ENCODE measurements at regions not wholly inside any gene's neighbourhood (a gene's known extent, or its start where the extent isn't known, plus 50 kb on each side); places are given as distances from the start of the nearest gene placed in this dataset.

- CTCF ChIA-PET: no interaction called here
- dilution Hi-C loops (cut with HindIII; ENCODE audit: low sequenced_read_pairs, unreplicated experiment): no loop called here
Measured at GRCh38 chr11:80331694-80332093, 890.9 kb upstream of the TENM4 start.

More at GRCh38 chr11:80331694-80332093, 890.9 kb upstream of the TENM4 start:
- Histone ChIP-seq H3K9me1 (ENCODE audit: insufficient read depth, low read length) (no peaks in the 10 kb centered on the region), H3K4ac (ENCODE audit: low read depth, low read length) (no peak overlapping the region), H2BK20ac (ENCODE audit: low read depth, low read length) (no peak overlapping the region), H4K5ac (ENCODE audit: low read depth, low read length) (no peak overlapping the region), H3K18ac (ENCODE audit: low read depth, low read length) (no peak overlapping the region), H3K23ac (ENCODE audit: low read depth, low read length) (no peak overlapping the region), H3K4me1 (ENCODE audit: control insufficient read depth, insufficient read depth, low read length) (no peaks in the 10 kb centered on the region), H3K9ac (ENCODE audit: low read depth, low read length) (no peak overlapping the region), H3K27me3 (ENCODE audit: control insufficient read depth, insufficient read depth, low read length) (no peaks in the 10 kb centered on the region), H2BK5ac (ENCODE audit: low read depth, low read length, poor library complexity, severe bottlenecking) (no peak overlapping the region), H3K9me3 (ENCODE audit: control insufficient read depth, insufficient read depth, low read length) (no peaks in the 10 kb centered on the region), H3K79me1 (ENCODE audit: low read depth in 1 of 2, low read length in 2 of 2) (no peaks in the 10 kb centered on the region), H3K56ac (ENCODE audit: extremely low read depth, insufficient read depth, low read length) (no peak overlapping the region), H3K27ac (ENCODE audit: insufficient read depth, low read length) (no peak overlapping the region), H2AK5ac (ENCODE audit: low read depth, low read length) (no peak overlapping the region), H3K4me2 (ENCODE audit: low read depth, low read length) (no peak overlapping the region), H3K36me3 (ENCODE audit: control insufficient read depth, insufficient read depth, low read length) (no peaks in the 10 kb centered on the region), H4K8ac (ENCODE audit: low read depth in 2 of 2, low read length in 2 of 2) (no peak overlapping the region), H3K4me3 (ENCODE audit: insufficient read depth, low read depth, low read length) (no peak overlapping the region), H4K91ac (ENCODE audit: insufficient read depth, low read depth, low read length) (no peak overlapping the region), H3K14ac (replicated peaks; ENCODE audit: low read depth, low read length) (no peak overlapping the region), H2AFZ (replicated peaks; ENCODE audit: low read length, poor library complexity) (no peak overlapping the region), H2BK120ac (ENCODE audit: low read depth, low read length) (no peak overlapping the region), H2BK15ac (ENCODE audit: low read depth, low read length) (no peak overlapping the region), H4K20me1 (ENCODE audit: insufficient read depth, low read length) (no peaks in the 10 kb centered on the region), H2AK9ac (replicated peaks; ENCODE audit: low read depth, low read length, poor library complexity) (no peak overlapping the region)
- BruUV-seq (replicated peaks): no TSS peak
- POLR2A ChIA-PET (ENCODE audit: unreplicated experiment): no interaction called here
- DNase-seq: no peak
- intact Hi-C loops (cut with micrococcal nuclease) (no loop called here), in situ Hi-C loops (cut with MboI; ENCODE audit: low sequenced_read_pairs) (no loop called here)
- no peak for ATAC-seq (ENCODE audit: low read depth)
- TF ChIP-seq SMC3 (IDR thresholded peaks at IDR 0.05; ENCODE audit: low read depth, low read length) (no peak), RFX5 (IDR thresholded peaks at IDR 0.05; ENCODE audit: low read depth, low read length) (no peak), NFE2L2 (IDR thresholded peaks at IDR 0.05; ENCODE audit: low read depth, low read length) (no peak), MXI1 (IDR thresholded peaks at IDR 0.05; ENCODE audit: borderline replicate concordance, low read depth, low read length) (no peak), ELK1 (IDR thresholded peaks at IDR 0.05; ENCODE audit: borderline replicate concordance, low read depth, low read length) (no peak), POLR2A (IDR thresholded peaks at IDR 0.05; ENCODE audit: low read depth, low read length) (no peak), CHD1 (IDR thresholded peaks at IDR 0.05; ENCODE audit: low read depth, low read length) (no peak), MAFK (IDR thresholded peaks at IDR 0.05; ENCODE audit: low read depth, low read length) (no peak), CTCF (conservative IDR thresholded peaks at IDR 0.05; ENCODE audit: low read depth, low read length) (no peak), RAD21 (IDR thresholded peaks at IDR 0.05; ENCODE audit: low read length) (no peak), FOS (IDR thresholded peaks at IDR 0.05; ENCODE audit: low read depth, low read length) (no peak), CEBPB (IDR thresholded peaks at IDR 0.05; ENCODE audit: low read depth, low read length) (no peak), MAZ (IDR thresholded peaks at IDR 0.05; ENCODE audit: borderline replicate concordance, low read depth, low read length) (no peak)
